ENCODE measurements at regions not wholly inside any gene's neighbourhood (a gene's known extent, or its start where the extent isn't known, plus 50 kb on each side); places are given as distances from the start of the nearest gene placed in this dataset.

GRCh38 chr15:25230442-25230841 is 208.4 kb downstream of the UBE3A start:
- H3K9me3 ChIP-seq (ENCODE audit: insufficient read depth in 2 of 2, low read depth in 1 of 2, low read length in 1 of 2): peaks cover 79 to 100% of the 10 kb centered on the region in 2 experiments
- no peak overlapping the region for H2AFZ ChIP-seq (ENCODE audit: low read length)
- no peak overlapping the region for H3K4me3 ChIP-seq (ENCODE audit: extremely low read depth in 1 of 4, insufficient read depth in 2 of 4, low read depth in 3 of 4, low read length in 4 of 4)
- H2AK5ac ChIP-seq (ENCODE audit: low read depth, low read length): no peak overlapping the region
- H2BK120ac ChIP-seq (replicated peaks; ENCODE audit: low read depth, low read length): no peak overlapping the region
- H4K5ac ChIP-seq (ENCODE audit: insufficient read length, low read depth, low read length): no peak overlapping the region
- no peak overlapping the region for H3K56ac ChIP-seq (replicated peaks; ENCODE audit: insufficient read length, low read depth, low read length)
- no peak overlapping the region for H3K14ac ChIP-seq (ENCODE audit: insufficient read length)
- no peak overlapping the region for H4K91ac ChIP-seq (replicated peaks; ENCODE audit: insufficient read length, low read length)
- no peaks in the 10 kb centered on the region for H3K4me1 ChIP-seq (replicated peaks in 1 of 4; ENCODE audit: control insufficient read depth in 3 of 4, insufficient read depth in 4 of 4, low read length in 3 of 4)
- H3K27ac ChIP-seq (ENCODE audit: low read depth, low read length): no peak overlapping the region
- H3K4ac ChIP-seq (replicated peaks; ENCODE audit: insufficient read length, low read depth, low read length): no peak overlapping the region
- no peaks in the 10 kb centered on the region for H3K79me2 ChIP-seq (ENCODE audit: control insufficient read depth in 1 of 2, insufficient read depth in 2 of 2, low read length in 2 of 2)
- no peak overlapping the region for H2BK15ac ChIP-seq (ENCODE audit: low read length)
- no peaks in the 10 kb centered on the region for H3K27me3 ChIP-seq (replicated peaks in 1 of 4; ENCODE audit: control insufficient read depth in 3 of 4, extremely low read depth in 1 of 4, insufficient read depth in 3 of 4, low read length in 3 of 4)
- FAIRE-seq (no peak), DNase-seq (ENCODE audit: low read depth in 1 of 2, low spot score in 2 of 2) (no peak)
- POLR2A ChIA-PET (ENCODE audit: partially characterized antibody): no interaction called here
- no peak overlapping the region for H3K9ac ChIP-seq (replicated peaks in 1 of 4; ENCODE audit: extremely low read depth in 1 of 4, low read depth in 3 of 4, low read length in 3 of 4)
- H2BK5ac ChIP-seq (ENCODE audit: low read depth, low read length): no peak overlapping the region
- H3K23me2 ChIP-seq (ENCODE audit: low read depth, low read length): no peaks in the 10 kb centered on the region
- CTCF ChIA-PET (ENCODE audit: partially characterized antibody): no interaction called here
- H2BK12ac ChIP-seq (ENCODE audit: low read depth, low read length): no peak overlapping the region
- no peak overlapping the region for H3K23ac ChIP-seq (ENCODE audit: insufficient read length)
- no peak overlapping the region for H3K4me2 ChIP-seq (ENCODE audit: insufficient read depth in 1 of 2, low read depth in 2 of 2, low read length in 2 of 2)
- H4K20me1 ChIP-seq (replicated peaks in 1 of 2; ENCODE audit: control insufficient read depth in 1 of 2, insufficient read depth in 2 of 2, low read length in 2 of 2): no peaks in the 10 kb centered on the region
- no peaks in the 10 kb centered on the region for H3K36me3 ChIP-seq (ENCODE audit: control insufficient read depth in 2 of 4, insufficient read depth in 4 of 4, low read length in 3 of 4)
- whole genome bisulfite sequencing, 2 experiments (ENCODE audit: extremely low coverage in 1 of 2, insufficient coverage in 1 of 2, insufficient read length in 1 of 2, insufficient replicate concordance in 2 of 2, low coverage in 1 of 2, low lambda C conversion rate in 2 of 2, missing lambda C conversion rate in 1 of 2): 77% methylated on average over 10 of the region's 10 CpGs; no CpG with 5 or more reads in 1 of the 2 experiments
- no peak overlapping the region for H2BK20ac ChIP-seq (ENCODE audit: low read length)
- no peaks in the 10 kb centered on the region for H3K79me1 ChIP-seq (ENCODE audit: low read depth, low read length)
- no peak overlapping the region for H3K18ac ChIP-seq (ENCODE audit: extremely low read depth, low read length)
- H4K8ac ChIP-seq (ENCODE audit: extremely low read depth, insufficient read depth, low read length): no peak overlapping the region
- no peak for TF ChIP-seq KDM5A (IDR thresholded peaks at IDR 0.05; ENCODE audit: low read length)
- TF ChIP-seq PHF8 (conservative IDR thresholded peaks at IDR 0.05; ENCODE audit: low read depth, low read length): no peak
- TF ChIP-seq USF2 (IDR thresholded peaks at IDR 0.05; ENCODE audit: low read length): no peak
- TF ChIP-seq BRCA1 (IDR thresholded peaks at IDR 0.05; ENCODE audit: low read depth, low read length): no peak
- no peak for TF ChIP-seq JUND (IDR thresholded peaks at IDR 0.05; ENCODE audit: low read length)
- TF ChIP-seq GTF2F1 (IDR thresholded peaks at IDR 0.05; ENCODE audit: borderline replicate concordance, low read depth, low read length): no peak
- no peak for TF ChIP-seq RXRA (IDR thresholded peaks at IDR 0.05; ENCODE audit: insufficient read depth, low read depth, low read length)
- no peak for TF ChIP-seq ASH2L (IDR thresholded peaks at IDR 0.05; ENCODE audit: low read length)
- TF ChIP-seq CBX8 (IDR thresholded peaks at IDR 0.05; ENCODE audit: borderline replicate concordance, low read depth, low read length): no peak
- TF ChIP-seq ATF3 (IDR thresholded peaks at IDR 0.05; ENCODE audit: insufficient read depth, low read depth, low read length): no peak
- TF ChIP-seq SP2 (IDR thresholded peaks at IDR 0.05; ENCODE audit: low read length): no peak
- TF ChIP-seq SUZ12 (IDR thresholded peaks at IDR 0.05; ENCODE audit: low read length): no peak
- TF ChIP-seq TBP (IDR thresholded peaks at IDR 0.05; ENCODE audit: low read depth, low read length): no peak
- no peak for TF ChIP-seq TEAD4 (IDR thresholded peaks at IDR 0.05; ENCODE audit: low read depth, low read length)
